Naive thymus-derived CD8-positive, alpha-beta T cell (primary cell): ENCODE measurements at regions not wholly inside any gene's neighbourhood (a gene's known extent, or its start where the extent isn't known, plus 50 kb on each side); places are given as distances from the start of the nearest gene placed in this dataset.
"Not testable (repeated sequence)": the region's sequence is repeated elsewhere in the genome, so short reads cannot be mapped to it uniquely, and the experiment has no call there.

Experiments used
- ATAC-seq, 2 donors: fragments of 150-1000 bp; cut with Tn5 transposase in 1 of 2; sonication (Bioruptor Pico), chemical (Tn5 transposase) in 1 of 2; 1 replicate in 1 of 2; 2 replicates in 1 of 2; pipeline ENCODE4 v1.10.0; 2021; ENCODE audit warnings: mild to moderate bottlenecking in 2 of 2, moderate library complexity in 2 of 2
- POLR2A ChIA-PET: fragments of 350-600 bp; sonication (Branson Sonifier 250); formaldehyde crosslinking; loops from one replicate; lab custom pipeline; 2021; ENCODE audit warnings: antibody characterized with exemption; lab: Charles Lee
- DNase-seq, 10 donors: peaks; one replicate each; pipeline versions ENCODE4 v3.0.0 to v3.0.0-alpha.2; 2020 to 2022
- H3K27ac Mint-ChIP-seq, 10 donors: one replicate each; pipeline ENCODE4 v1.8.0; 2020 to 2022; ENCODE audit warnings: mild to moderate bottlenecking in 10 of 10, mixed read lengths in 10 of 10, moderate library complexity in 4 of 10, inconsistent platforms in 1 of 10
- H3K27me3 Mint-ChIP-seq, 5 donors: one replicate each; pipeline ENCODE4 v1.8.0; 2021 to 2022; ENCODE audit warnings: mixed read lengths in 5 of 5
- H3K36me3 Mint-ChIP-seq, 3 donors: one replicate each; pipeline ENCODE4 v1.8.0; 2020 to 2022; ENCODE audit warnings: mixed read lengths in 3 of 3, mild to moderate bottlenecking in 2 of 3, inconsistent platforms in 1 of 3
- H3K4me1 Mint-ChIP-seq, 4 donors: one replicate each; pipeline ENCODE4 v1.8.0; 2021 to 2022; ENCODE audit warnings: mixed read lengths in 4 of 4
- H3K4me3 Mint-ChIP-seq, 10 donors: one replicate each; pipeline ENCODE4 v1.8.0; 2020 to 2022; ENCODE audit warnings: mild to moderate bottlenecking in 10 of 10, mixed read lengths in 10 of 10, moderate library complexity in 6 of 10, inconsistent platforms in 1 of 10
- H3K9me3 Mint-ChIP-seq, 9 donors: one replicate each; pipeline ENCODE4 v1.8.0; 2020 to 2022; ENCODE audit warnings: mixed read lengths in 9 of 9, mild to moderate bottlenecking in 3 of 9, inconsistent platforms in 1 of 9, moderate library complexity in 1 of 9

DNA sequence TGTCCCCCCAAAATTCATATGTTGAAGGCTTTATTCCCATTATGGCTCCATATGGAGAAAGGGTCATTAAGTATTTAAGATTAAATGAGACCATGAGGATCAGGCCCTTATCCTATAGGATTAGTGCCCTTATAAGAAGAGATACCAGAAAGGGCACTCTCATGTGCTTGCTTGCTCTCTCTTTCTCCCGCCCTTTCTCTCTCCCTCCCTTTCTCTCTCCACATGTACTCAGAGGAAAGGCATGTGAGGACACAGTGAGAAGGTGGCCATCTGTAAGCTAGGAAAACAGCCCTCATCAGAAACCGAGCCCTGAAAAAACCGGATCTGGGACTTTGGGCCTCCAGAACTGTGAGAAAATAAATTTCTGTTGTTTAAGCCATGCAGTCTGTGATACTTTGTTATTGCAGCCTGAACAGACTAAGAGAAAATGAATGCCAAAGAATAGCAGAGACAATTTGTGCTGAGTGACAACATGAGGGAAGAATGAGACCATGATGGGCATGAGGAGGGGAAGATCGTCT, 300.0 kb upstream of the SLC39A10 start:
- Mint-ChIP-seq H3K9me3 (peaks cover 0 to 6% (median 0%) of the 10 kb centered on the region in 9 donors), H3K36me3 (no peaks in the 10 kb centered on the region), H3K27me3 (no peaks in the 10 kb centered on the region), H3K27ac (peak overlapping the region in 1 of 10 donors; percentile 43), H3K4me1 (peaks cover 0 to 11% (median 9%) of the 10 kb centered on the region in 4 donors), H3K4me3 (no peak overlapping the region)
- ATAC-seq (no peak), DNase-seq (no peak)
- POLR2A ChIA-PET = no interaction called here

DNA sequence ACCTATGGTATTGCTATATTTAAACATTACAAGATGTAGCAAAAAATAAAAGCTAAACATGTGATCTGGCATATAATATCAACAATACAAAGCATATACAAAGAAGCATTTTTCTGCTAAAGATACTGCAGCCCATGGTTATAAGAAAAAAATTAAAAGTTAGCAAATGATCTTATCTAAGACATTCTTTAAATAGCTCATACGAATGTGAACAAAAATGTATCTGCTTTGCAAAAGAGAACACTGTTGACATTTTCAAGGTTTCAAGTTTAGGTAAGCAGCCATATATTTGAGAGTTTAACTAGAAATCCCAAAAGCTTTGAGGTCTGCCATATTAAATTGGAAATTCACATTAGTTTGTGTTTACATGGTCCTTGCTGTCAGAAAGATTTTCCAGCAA, 301.0 kb upstream of the SLC39A10 start:
- POLR2A ChIA-PET = no interaction called here
- H3K27ac Mint-ChIP-seq = no peak overlapping the region
- ATAC-seq (no peak), DNase-seq (no peak)
- no peak overlapping the region for H3K4me3 Mint-ChIP-seq
- peaks cover 0 to 6% (median 0%) of the 10 kb centered on the region in 9 donors for H3K9me3 Mint-ChIP-seq
- no peaks in the 10 kb centered on the region for H3K36me3 Mint-ChIP-seq
- peaks cover 0 to 11% (median 9%) of the 10 kb centered on the region in 4 donors for H3K4me1 Mint-ChIP-seq
- H3K27me3 Mint-ChIP-seq = no peaks in the 10 kb centered on the region

DNA sequence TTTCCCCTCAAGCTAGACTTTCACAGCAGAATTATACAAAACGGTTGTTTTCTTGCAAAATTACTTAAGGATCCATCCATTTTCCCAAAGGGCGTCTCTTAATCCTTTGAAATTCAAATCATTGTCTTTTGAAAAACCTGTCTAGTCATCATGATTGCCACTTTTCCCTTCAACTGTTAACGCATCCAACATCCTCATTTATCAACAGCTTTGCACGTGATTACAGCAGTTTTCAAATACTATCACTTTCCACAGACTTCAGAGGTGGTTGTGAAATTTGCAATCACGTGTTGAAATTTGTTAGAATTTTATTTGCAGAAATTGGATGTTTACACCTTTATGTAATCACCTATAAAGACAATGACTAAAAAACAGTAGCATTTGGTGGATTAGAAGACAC, 304.4 kb upstream of the SLC39A10 start:
- DNase-seq = no peak
- no peaks in the 10 kb centered on the region for H3K4me1 Mint-ChIP-seq
- H3K9me3 Mint-ChIP-seq = peaks cover 0 to 19% (median 4%) of the 10 kb centered on the region in 9 donors
- peaks cover 0 to 7% (median 5%) of the 10 kb centered on the region in 3 donors for H3K36me3 Mint-ChIP-seq
- H3K4me3 Mint-ChIP-seq = no peak overlapping the region
- POLR2A ChIA-PET = no interaction called here
- H3K27me3 Mint-ChIP-seq = no peaks in the 10 kb centered on the region
- no peak overlapping the region for H3K27ac Mint-ChIP-seq
- no peak for ATAC-seq

DNA sequence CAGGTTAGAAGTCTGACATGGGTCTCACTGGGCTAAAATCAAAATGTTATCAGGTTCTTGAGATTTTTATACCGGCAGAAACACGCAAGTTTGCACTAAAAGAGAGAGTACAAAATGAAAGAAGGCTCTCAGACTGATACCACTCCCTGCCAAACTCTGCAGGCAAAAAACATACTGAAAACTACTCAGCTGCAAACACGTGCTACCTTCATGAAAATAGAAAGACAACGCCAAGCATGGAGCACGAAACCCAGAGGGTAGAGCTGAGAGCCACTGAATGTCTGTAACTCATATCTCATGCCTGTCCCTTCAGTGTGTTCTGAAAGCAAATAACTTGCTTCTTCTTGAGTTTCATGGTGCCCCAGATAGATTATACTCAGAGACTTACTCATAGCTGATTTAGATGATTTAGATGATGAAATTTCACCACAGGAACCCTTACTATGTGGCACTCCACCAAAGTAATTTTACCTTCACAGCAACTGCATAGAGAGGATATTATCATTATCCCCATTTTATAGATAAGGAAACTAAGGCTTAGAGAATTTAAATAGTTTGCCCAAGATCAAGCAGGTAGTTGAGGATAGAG, 313.0 kb upstream of the SLC39A10 start:
- POLR2A ChIA-PET = no interaction called here
- Mint-ChIP-seq H3K36me3 (peaks cover 0 to 6% (median 0%) of the 10 kb centered on the region in 3 donors), H3K27me3 (no peaks in the 10 kb centered on the region), H3K9me3 (peaks cover 0 to 8% (median 2%) of the 10 kb centered on the region in 9 donors), H3K4me3 (no peak overlapping the region), H3K27ac (no peak overlapping the region), H3K4me1 (peaks cover 0 to 5% (median under 1%) of the 10 kb centered on the region in 4 donors)
- DNase-seq = no peak
- no peak for ATAC-seq

- peaks cover 0 to 6% (median under 1%) of the 10 kb centered on the region in 4 donors for H3K4me1 Mint-ChIP-seq
- peaks cover 0 to 4% (median 0%) of the 10 kb centered on the region in 3 donors for H3K36me3 Mint-ChIP-seq
- no peaks in the 10 kb centered on the region for H3K27me3 Mint-ChIP-seq
- H3K27ac Mint-ChIP-seq = no peak overlapping the region
- POLR2A ChIA-PET = no interaction called here
- no peak for ATAC-seq
- H3K9me3 Mint-ChIP-seq = peaks cover 0 to 6% (median 2%) of the 10 kb centered on the region in 9 donors
- no peak overlapping the region for H3K4me3 Mint-ChIP-seq
- no peak for DNase-seq
These were observed 313.5 kb upstream of the SLC39A10 start for GRCh38 chr2:195343540-195343939.

GRCh38 chr2:195342061-195342460, 315.0 kb upstream of the SLC39A10 start:
- peaks cover 0 to 8% (median under 1%) of the 10 kb centered on the region in 4 donors for H3K4me1 Mint-ChIP-seq
- no peak for ATAC-seq
- peaks cover 0 to 2% (median 0%) of the 10 kb centered on the region in 3 donors for H3K36me3 Mint-ChIP-seq
- no peak overlapping the region for H3K4me3 Mint-ChIP-seq
- peak overlapping the region in 1 of 10 donors; percentile 5 for H3K27ac Mint-ChIP-seq
- no peaks in the 10 kb centered on the region for H3K27me3 Mint-ChIP-seq
- POLR2A ChIA-PET = no interaction called here
- no peak for DNase-seq
- peaks cover 0 to 6% (median 0%) of the 10 kb centered on the region in 9 donors for H3K9me3 Mint-ChIP-seq

DNA sequence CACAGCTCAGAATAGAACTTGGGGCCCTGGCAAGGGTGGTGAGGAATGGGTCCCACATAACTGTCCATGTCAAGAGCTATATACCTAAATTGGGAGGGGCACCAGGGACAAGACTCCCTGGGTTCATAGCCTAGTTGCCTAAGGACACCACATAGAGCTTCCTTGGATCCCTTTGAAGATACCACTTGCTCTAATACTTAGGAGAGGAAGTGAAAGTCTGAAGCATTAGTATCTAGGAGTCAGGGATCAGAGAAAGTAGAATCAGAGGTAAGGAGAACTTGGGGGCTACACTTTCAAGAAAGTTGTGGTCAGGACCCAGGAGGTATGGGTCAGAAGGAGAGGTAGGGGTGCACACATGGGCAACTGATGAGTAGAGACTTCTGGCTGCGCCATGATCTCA, 318.2 kb upstream of the SLC39A10 start:
- Mint-ChIP-seq H3K4me3 (no peak overlapping the region), H3K9me3 (peaks cover 0 to 18% (median 0%) of the 10 kb centered on the region in 9 donors), H3K27ac (no peak overlapping the region), H3K4me1 (peaks cover 0 to 8% (median under 1%) of the 10 kb centered on the region in 4 donors), H3K36me3 (peaks cover 0 to 19% (median 10%) of the 10 kb centered on the region in 3 donors), H3K27me3 (no peaks in the 10 kb centered on the region)
- POLR2A ChIA-PET = no interaction called here
- no peak for ATAC-seq
- DNase-seq = no peak

DNA sequence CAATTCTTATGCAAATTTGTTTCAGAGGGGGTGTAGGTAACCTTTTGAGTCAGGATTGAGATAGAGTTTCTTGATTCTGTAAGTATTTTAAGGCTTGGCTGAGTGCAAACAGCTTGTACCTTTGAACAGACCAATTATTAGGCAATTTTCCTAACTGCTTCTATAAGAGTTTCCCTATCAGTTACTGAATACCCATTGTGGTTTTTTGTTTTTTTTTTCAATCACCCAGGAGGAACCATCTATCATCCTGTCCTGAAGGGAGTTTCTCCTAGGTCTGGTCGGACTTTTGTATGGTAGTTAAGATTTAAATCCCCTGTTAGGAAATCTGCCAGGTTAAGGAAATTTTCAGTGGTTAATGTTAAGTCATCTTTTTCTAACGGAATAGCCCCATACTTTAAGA, 319.4 kb upstream of the SLC39A10 start:
- peak overlapping the region in 1 of 10 donors; percentile 15 for H3K27ac Mint-ChIP-seq
- no peaks in the 10 kb centered on the region for H3K27me3 Mint-ChIP-seq
- DNase-seq (no peak), ATAC-seq (no peak)
- peaks cover 0 to 8% (median 0%) of the 10 kb centered on the region in 4 donors for H3K4me1 Mint-ChIP-seq
- POLR2A ChIA-PET = no interaction called here
- H3K9me3 Mint-ChIP-seq = peaks cover 0 to 19% (median 0%) of the 10 kb centered on the region in 9 donors
- peaks cover 0 to 21% (median 10%) of the 10 kb centered on the region in 3 donors for H3K36me3 Mint-ChIP-seq
- H3K4me3 Mint-ChIP-seq = no peak overlapping the region

DNA sequence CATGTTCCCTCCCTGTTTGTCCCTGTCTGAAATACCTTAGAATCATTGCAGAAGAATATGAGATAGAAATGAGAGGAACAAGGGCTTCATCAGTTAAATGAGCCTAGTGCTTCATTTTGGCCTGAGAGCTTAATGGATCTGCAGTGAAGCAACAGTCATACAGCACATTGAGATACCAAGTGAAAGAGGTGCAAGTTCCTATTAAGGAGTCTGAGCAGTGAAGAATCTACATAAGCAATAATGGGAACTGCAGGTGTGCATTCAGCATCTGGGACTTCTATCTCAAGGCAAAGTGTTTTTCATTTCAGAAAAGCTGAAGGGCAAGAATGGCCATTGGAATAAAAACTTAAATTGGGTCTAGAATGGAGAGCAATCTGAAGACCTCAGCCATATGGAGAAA, 323.2 kb upstream of the SLC39A10 start:
- Mint-ChIP-seq H3K27ac (peak overlapping the region in 1 of 10 donors; percentile 81), H3K9me3 (peaks cover 0 to 23% (median 5%) of the 10 kb centered on the region in 9 donors), H3K36me3 (peaks cover 0 to 25% (median 15%) of the 10 kb centered on the region in 3 donors), H3K27me3 (no peaks in the 10 kb centered on the region), H3K4me1 (peaks cover 0 to 6% (median 5%) of the 10 kb centered on the region in 4 donors), H3K4me3 (no peak overlapping the region)
- no peak for ATAC-seq
- no peak for DNase-seq
- POLR2A ChIA-PET = no interaction called here

DNA sequence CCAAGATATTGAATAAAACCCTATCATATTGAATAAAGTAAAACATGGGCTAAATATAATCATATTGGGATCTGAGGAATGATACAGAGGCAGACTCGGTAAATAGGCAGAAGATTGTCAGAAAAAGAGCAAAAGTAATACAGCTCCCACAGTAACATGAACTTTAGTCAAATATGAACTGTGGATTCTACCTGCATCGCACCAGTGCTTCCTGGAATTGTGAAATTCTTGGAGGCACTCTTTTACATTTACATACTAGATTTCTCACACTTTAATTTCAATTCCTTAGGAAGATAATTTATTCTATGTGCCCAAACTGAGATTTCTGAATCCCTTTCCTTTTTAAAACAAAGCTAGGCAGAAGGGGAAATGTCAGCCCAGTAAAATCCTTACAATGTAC, 325.1 kb upstream of the SLC39A10 start:
- POLR2A ChIA-PET = interaction anchor here (0.6 kb wide), 1 partner anchor 742 kb away, joined by 3 read pairs; no protein-coding TSS in a partner anchor
- peaks cover 0 to 6% (median 4%) of the 10 kb centered on the region in 4 donors for H3K4me1 Mint-ChIP-seq
- DNase-seq = no peak
- no peak overlapping the region for H3K27ac Mint-ChIP-seq
- H3K36me3 Mint-ChIP-seq = peaks cover 0 to 25% (median 15%) of the 10 kb centered on the region in 3 donors
- H3K4me3 Mint-ChIP-seq = no peak overlapping the region
- H3K9me3 Mint-ChIP-seq = peaks cover 0 to 23% (median 5%) of the 10 kb centered on the region in 9 donors
- no peaks in the 10 kb centered on the region for H3K27me3 Mint-ChIP-seq
- no peak for ATAC-seq

DNA sequence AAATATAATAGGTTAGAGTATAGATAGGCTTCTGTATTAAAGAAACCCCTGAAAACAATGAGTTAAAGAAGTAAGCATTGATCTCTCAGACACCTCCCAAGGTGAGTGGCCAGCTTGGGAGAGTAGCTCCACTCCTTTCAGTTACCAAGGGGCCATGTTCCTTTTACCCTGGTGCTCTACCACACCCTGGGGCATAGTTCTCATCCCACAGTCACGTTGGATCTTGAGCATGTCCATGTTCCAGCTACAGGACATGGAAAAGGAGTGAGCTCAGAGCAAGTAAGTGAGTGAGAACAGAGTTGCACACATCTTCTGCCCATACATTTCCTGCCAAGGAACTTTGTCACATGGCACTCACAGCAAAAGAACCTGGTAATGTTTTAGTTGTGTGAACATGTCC, 325.9 kb upstream of the SLC39A10 start:
- POLR2A ChIA-PET = no interaction called here
- ATAC-seq (no peak), DNase-seq (no peak)
- H3K27me3 Mint-ChIP-seq = no peaks in the 10 kb centered on the region
- H3K36me3 Mint-ChIP-seq = peaks cover 0 to 20% (median 16%) of the 10 kb centered on the region in 3 donors
- H3K9me3 Mint-ChIP-seq = peaks cover 0 to 17% (median 5%) of the 10 kb centered on the region in 9 donors
- no peak overlapping the region for H3K27ac Mint-ChIP-seq
- H3K4me3 Mint-ChIP-seq = no peak overlapping the region
- peaks cover 0 to 6% (median 4%) of the 10 kb centered on the region in 4 donors for H3K4me1 Mint-ChIP-seq

- Mint-ChIP-seq H3K9me3 (peaks cover 0 to 17% (median 5%) of the 10 kb centered on the region in 9 donors), H3K27me3 (no peaks in the 10 kb centered on the region), H3K4me3 (no peak overlapping the region), H3K4me1 (peaks cover 0 to 6% (median 4%) of the 10 kb centered on the region in 4 donors), H3K27ac (peak overlapping the region in 1 of 10 donors; percentile 17), H3K36me3 (peaks cover 0 to 19% (median 16%) of the 10 kb centered on the region in 3 donors)
- no peak for ATAC-seq
- POLR2A ChIA-PET = no interaction called here
- no peak for DNase-seq
These were observed 326.5 kb upstream of the SLC39A10 start for GRCh38 chr2:195330513-195330956.

- H3K4me3 Mint-ChIP-seq, H3K4me1 Mint-ChIP-seq, DNase-seq, POLR2A ChIA-PET, H3K27ac Mint-ChIP-seq, ATAC-seq, H3K27me3 Mint-ChIP-seq: not testable (repeated sequence)
- peaks cover 0 to 14% (median 12%) of the 10 kb centered on the region in 3 donors for H3K36me3 Mint-ChIP-seq
- H3K9me3 Mint-ChIP-seq = peaks cover 0 to 10% (median 5%) of the 10 kb centered on the region in 9 donors
These were observed 327.2 kb upstream of the SLC39A10 start for GRCh38 chr2:195329784-195330183.
